ENCODE measurements at regions not wholly inside any gene's neighbourhood (a gene's known extent, or its start where the extent isn't known, plus 50 kb on each side); places are given as distances from the start of the nearest gene placed in this dataset.

GRCh38 chr3:14329842-14330241 lies 72.6 kb upstream of the SLC6A6 start:
- no peak for DNase-seq (ENCODE audit: extremely low read depth in 1 of 11, low read depth in 9 of 11, low spot score in 4 of 11)

- DNase-seq (ENCODE audit: extremely low read depth in 1 of 11, low read depth in 9 of 11, low spot score in 4 of 11) = no peak
These were observed 71.9 kb upstream of the SLC6A6 start for GRCh38 chr3:14330508-14330907.

DNA sequence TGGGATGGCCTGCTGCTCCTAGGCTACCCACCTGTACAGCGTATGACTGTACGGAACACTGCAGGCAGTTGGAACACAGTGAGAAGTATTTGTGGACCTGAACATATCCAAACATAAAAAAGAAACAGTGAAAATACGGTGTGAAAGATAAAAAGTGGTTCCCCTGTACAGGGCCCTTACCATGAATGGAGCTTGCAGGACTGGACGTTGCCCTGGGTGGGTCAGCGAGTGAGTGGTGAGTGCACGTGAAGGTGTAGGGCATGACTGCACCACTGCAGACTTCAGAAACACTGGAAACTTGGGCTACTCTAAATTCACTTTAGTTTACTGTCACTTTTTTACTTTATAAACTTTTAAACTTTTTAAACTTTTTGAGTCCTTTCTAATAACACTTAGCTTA lies 71.2 kb upstream of the SLC6A6 start:
- no peak for DNase-seq (ENCODE audit: extremely low read depth in 1 of 11, low read depth in 9 of 11, low spot score in 4 of 11)

DNA sequence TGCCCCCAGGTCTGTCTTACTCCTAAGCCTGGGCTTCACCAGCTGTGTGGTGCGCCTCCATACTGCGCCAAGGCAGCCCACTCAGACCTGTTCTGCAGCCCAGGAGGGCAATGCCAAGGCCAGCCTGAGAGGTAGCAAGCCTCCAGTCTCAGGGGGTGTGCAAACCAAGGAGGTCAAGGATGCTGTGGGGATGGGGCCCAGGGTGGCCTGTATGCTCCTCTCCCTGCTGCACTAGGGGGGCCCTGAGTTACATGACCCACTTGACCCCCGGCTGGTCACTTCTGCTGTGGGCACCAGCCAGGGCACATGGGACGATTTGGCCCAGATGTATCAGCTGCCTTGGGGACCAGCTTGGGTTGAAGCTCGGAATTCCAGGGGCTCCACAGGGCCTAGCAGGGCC lies 70.0 kb upstream of the SLC6A6 start:
- no peak for DNase-seq (ENCODE audit: extremely low read depth in 1 of 11, low read depth in 9 of 11, low spot score in 4 of 11)

DNA sequence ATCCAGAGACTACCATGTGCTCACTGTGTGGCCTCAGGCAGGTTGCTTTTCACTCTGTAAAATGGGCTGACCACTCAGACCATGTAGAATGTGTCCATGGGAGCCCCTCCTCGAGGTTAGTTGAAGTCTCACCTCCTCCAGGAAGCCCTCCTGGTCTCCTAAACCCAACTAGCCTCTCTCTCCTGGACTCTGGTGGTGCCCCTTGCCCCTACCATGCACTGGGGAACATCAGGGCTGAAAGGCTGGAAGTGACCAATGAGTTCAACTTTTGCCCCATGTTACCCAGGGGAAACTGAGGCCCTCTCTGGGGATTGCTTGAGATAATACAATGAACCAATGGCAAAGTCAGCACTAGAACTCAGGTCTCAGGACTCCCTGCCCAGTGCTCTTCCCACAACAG lies 69.2 kb upstream of the SLC6A6 start:
- DNase-seq (ENCODE audit: extremely low read depth in 1 of 11, low read depth in 9 of 11, low spot score in 4 of 11) = no peak

DNA sequence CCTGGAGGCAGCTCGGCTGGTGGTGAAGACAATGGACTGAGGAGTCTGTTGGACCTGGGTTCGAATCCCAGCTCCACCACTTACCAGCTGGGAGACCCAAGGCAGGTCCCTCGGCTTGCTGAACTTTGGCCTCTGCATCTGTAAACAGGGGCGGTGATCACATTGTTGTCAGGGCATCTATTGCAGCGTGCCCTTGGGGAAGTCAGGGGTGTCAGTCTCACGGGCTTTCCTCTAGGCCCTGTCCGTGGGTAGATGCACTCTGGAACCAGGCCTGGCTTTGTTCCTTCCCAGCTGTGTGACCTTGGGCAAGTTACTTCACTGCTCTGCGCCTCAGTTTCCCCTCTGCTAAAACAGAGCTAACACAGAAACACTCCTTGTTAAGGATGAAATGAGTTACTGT lies 68.8 kb upstream of the SLC6A6 start:
- no peak for DNase-seq (ENCODE audit: extremely low read depth in 1 of 11, low read depth in 9 of 11, low spot score in 4 of 11)

DNA sequence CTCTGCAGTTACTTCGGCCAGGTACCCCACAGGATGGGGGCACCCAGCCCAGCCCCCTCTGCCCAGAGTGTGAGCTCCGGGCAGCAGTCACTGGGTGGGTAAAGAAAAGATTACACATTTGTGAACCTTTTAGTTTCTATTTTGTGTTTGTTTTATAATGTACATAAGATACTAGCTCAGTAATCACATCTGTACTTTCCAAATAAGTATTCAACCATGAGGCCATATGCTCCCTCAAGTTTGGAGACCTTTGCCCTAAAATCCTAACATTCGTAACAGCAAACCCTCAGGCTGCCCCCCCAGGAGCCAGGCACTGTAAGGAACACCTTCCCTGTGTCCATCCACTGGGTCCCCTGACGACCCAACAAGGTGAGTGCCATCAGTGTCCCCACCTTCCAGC lies 68.3 kb upstream of the SLC6A6 start:
- no peak for DNase-seq (ENCODE audit: extremely low read depth in 1 of 11, low read depth in 9 of 11, low spot score in 4 of 11)

GRCh38 chr3:14334936-14335335 lies 67.5 kb upstream of the SLC6A6 start:
- no peak for DNase-seq (ENCODE audit: extremely low read depth in 1 of 11, low read depth in 9 of 11, low spot score in 4 of 11)

GRCh38 chr3:14335774-14336748 lies 66.3 kb upstream of the SLC6A6 start:
- no peak for DNase-seq (ENCODE audit: extremely low read depth in 1 of 11, low read depth in 9 of 11, low spot score in 4 of 11)

- DNase-seq (ENCODE audit: extremely low read depth in 1 of 11, low read depth in 9 of 11, low spot score in 4 of 11) = no peak
These were observed 65.4 kb upstream of the SLC6A6 start for GRCh38 chr3:14336749-14337598.

GRCh38 chr3:14337828-14338227 lies 64.6 kb upstream of the SLC6A6 start:
- no peak for DNase-seq (ENCODE audit: extremely low read depth in 1 of 11, low read depth in 9 of 11, low spot score in 4 of 11)

DNA sequence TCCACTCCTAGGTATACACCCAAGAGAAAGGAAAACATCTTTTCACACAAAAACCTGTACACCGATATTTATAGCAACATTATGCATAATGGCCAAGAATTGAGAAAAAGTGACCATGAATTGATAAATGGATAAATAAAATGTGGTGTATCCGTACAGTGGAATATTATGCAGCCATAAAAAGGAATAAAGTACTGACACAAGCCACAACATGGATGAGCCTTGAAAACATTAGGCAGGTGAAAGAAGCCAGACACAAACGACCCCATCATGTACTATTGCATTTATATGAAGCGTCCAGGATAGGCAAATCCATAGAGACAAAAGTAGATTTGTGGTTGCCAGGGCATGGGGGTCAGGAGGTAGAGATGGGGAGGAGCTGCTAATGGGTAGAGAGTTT lies 64.2 kb upstream of the SLC6A6 start:
- DNase-seq (ENCODE audit: extremely low read depth in 1 of 11, low read depth in 9 of 11, low spot score in 4 of 11) = no peak

GRCh38 chr3:14338898-14339458 lies 63.4 kb upstream of the SLC6A6 start:
- no peak for DNase-seq (ENCODE audit: extremely low read depth in 1 of 11, low read depth in 9 of 11, low spot score in 4 of 11)

- DNase-seq (ENCODE audit: extremely low read depth in 1 of 11, low read depth in 9 of 11, low spot score in 4 of 11) = no peak
These were observed 61.3 kb upstream of the SLC6A6 start for GRCh38 chr3:14340960-14341708.

GRCh38 chr3:14343338-14344112 lies 58.9 kb upstream of the SLC6A6 start:
- DNase-seq (ENCODE audit: extremely low read depth in 1 of 11, low read depth in 9 of 11, low spot score in 4 of 11) = no peak

- no peak for DNase-seq (ENCODE audit: extremely low read depth in 1 of 11, low read depth in 9 of 11, low spot score in 4 of 11)
These were observed 58.1 kb upstream of the SLC6A6 start for GRCh38 chr3:14344351-14344750.

DNA sequence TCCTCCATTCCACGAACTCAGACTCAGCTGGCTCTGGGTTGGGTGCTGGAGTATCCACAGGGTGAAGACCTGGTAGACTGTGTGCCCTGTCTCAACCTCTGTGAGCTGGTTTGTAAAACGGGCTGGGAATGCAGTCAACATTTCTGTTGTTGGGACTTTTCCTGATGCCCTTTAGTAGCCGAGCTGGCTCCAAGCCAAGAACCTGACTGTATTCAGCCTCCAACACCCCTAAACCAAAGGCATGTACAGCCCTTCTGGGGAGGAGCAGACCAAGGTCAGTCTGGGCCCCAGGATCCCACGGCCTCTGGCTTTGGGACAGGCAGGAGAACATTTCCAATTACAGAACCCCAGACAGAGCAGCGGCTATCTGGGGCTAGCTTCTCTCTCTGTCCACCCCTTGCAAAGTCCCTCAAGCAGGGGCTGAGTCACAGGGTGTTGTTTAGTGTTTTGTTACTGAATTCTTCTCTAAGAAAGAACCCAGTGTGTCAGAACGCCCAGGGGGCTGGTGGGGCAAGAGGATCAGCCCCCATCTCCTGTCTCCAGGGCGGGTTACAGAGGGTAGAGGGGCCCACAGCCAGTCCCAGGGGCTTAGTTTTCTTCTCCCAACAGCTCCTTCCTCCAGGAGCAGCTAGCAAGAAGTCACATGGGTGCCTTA lies 56.8 kb upstream of the SLC6A6 start:
- no peak for DNase-seq (ENCODE audit: extremely low read depth in 1 of 11, low read depth in 9 of 11, low spot score in 4 of 11)

DNA sequence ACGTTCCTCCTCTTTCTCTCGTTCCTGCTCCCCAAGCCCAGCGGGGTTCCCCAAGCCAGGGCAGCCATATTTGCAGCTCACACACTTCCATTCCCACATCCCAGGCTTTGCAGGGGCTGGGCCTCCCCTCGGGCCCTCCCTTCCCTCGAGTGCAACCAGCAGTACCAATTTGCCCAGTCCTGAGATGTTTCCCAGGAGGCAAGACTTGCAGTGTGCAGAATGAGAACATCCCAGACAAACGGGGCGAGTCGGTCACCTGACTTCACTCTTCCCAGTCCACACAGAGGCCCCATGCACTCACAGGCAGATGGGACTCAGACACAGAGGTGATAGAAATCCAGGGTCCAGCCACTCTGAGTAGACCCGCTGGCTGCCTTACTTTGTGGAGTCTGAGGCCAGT lies 56.2 kb upstream of the SLC6A6 start:
- no peak for DNase-seq (ENCODE audit: extremely low read depth in 1 of 11, low read depth in 9 of 11, low spot score in 4 of 11)
